ENCODE measurements at regions not wholly inside any gene's neighbourhood (a gene's known extent, or its start where the extent isn't known, plus 50 kb on each side); places are given as distances from the start of the nearest gene placed in this dataset.

GRCh38 chr6:14458669-14459266 lies 341.2 kb downstream of the CD83 start:
- intact Hi-C loops (cut with micrococcal nuclease; ENCODE audit: unreplicated experiment): no loop called here
- Mint-ChIP-seq H3K9me3 (ENCODE audit: low read depth, unreplicated experiment) (no peaks in the 10 kb centered on the region), H3K4me3 (ENCODE audit: low read depth, unreplicated experiment) (no peak overlapping the region), H3K27ac (ENCODE audit: unreplicated experiment) (no peak overlapping the region), H3K27me3 (ENCODE audit: unreplicated experiment) (no peaks in the 10 kb centered on the region), H3K4me1 (ENCODE audit: low read depth, unreplicated experiment) (no peaks in the 10 kb centered on the region), H3K36me3 (ENCODE audit: insufficient read depth, unreplicated experiment) (no peaks in the 10 kb centered on the region)
- BruUV-seq (replicated peaks): no TSS peak
- TF ChIP-seq, protein P1, sequence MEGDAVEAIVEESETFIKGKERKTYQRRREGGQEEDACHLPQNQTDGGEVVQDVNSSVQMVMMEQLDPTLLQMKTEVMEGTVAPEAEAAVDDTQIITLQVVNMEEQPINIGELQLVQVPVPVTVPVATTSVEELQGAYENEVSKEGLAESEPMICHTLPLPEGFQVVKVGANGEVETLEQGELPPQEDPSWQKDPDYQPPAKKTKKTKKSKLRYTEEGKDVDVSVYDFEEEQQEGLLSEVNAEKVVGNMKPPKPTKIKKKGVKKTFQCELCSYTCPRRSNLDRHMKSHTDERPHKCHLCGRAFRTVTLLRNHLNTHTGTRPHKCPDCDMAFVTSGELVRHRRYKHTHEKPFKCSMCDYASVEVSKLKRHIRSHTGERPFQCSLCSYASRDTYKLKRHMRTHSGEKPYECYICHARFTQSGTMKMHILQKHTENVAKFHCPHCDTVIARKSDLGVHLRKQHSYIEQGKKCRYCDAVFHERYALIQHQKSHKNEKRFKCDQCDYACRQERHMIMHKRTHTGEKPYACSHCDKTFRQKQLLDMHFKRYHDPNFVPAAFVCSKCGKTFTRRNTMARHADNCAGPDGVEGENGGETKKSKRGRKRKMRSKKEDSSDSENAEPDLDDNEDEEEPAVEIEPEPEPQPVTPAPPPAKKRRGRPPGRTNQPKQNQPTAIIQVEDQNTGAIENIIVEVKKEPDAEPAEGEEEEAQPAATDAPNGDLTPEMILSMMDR (IDR thresholded peaks at IDR 0.05; ENCODE audit: unreplicated experiment): no peak
- no peak for DNase-seq
- CTCF ChIA-PET: no interaction called here

DNA sequence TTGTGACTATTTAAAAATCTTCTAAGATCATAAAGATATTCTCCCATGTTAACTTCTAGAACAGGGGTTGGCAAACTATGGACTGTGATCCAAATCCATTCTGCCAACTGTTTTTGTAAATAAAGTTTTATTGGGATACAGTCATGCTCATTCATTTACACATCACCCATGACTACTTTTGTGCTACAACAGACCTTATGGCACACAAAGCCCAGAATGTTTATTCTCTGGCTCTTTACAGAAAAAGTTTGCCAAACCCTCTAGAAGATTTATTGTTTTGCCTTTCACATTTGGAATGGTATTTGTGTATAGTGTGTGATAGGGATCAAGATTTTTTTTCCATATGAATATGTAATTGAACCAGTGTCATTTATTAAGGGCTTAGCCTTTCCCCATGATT lies 341.7 kb downstream of the CD83 start:
- H3K4me3 Mint-ChIP-seq (ENCODE audit: low read depth, unreplicated experiment): no peak overlapping the region
- TF ChIP-seq, protein P1 (IDR thresholded peaks at IDR 0.05; ENCODE audit: unreplicated experiment): no peak
- CTCF ChIA-PET: no interaction called here
- H3K36me3 Mint-ChIP-seq (ENCODE audit: insufficient read depth, unreplicated experiment): no peaks in the 10 kb centered on the region
- no peaks in the 10 kb centered on the region for H3K27me3 Mint-ChIP-seq (ENCODE audit: unreplicated experiment)
- BruUV-seq (replicated peaks): no TSS peak
- no peak overlapping the region for H3K27ac Mint-ChIP-seq (ENCODE audit: unreplicated experiment)
- intact Hi-C loops (cut with micrococcal nuclease; ENCODE audit: unreplicated experiment): no loop called here
- no peaks in the 10 kb centered on the region for H3K4me1 Mint-ChIP-seq (ENCODE audit: low read depth, unreplicated experiment)
- H3K9me3 Mint-ChIP-seq (ENCODE audit: low read depth, unreplicated experiment): no peaks in the 10 kb centered on the region
- no peak for DNase-seq

DNA sequence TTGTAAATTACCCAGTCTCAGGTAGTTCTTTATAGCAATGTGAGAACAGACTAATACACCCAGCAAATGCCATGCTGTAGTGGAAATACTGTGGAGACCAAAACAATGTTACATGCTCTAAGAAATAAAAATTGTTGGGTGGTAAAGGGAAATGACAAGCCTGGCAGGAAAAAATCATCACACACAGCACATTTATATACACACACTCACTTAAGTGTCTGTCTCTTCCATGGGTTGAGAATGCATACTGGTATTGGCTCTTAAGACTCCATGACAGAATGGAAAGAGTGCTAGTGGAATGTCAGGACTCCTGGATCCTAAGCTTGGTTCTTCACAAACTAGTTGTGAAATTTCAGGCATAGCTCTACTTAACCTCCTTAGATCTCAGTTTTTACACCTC lies 343.0 kb downstream of the CD83 start:
- H3K36me3 Mint-ChIP-seq (ENCODE audit: insufficient read depth, unreplicated experiment): no peaks in the 10 kb centered on the region
- TF ChIP-seq, protein P1 (IDR thresholded peaks at IDR 0.05; ENCODE audit: unreplicated experiment): no peak
- BruUV-seq (replicated peaks): no TSS peak
- no peaks in the 10 kb centered on the region for H3K9me3 Mint-ChIP-seq (ENCODE audit: low read depth, unreplicated experiment)
- DNase-seq: no peak
- CTCF ChIA-PET: no interaction called here
- H3K27me3 Mint-ChIP-seq (ENCODE audit: unreplicated experiment): peaks cover 5% of the 10 kb centered on the region
- intact Hi-C loops (cut with micrococcal nuclease; ENCODE audit: unreplicated experiment): no loop called here
- no peak overlapping the region for H3K4me3 Mint-ChIP-seq (ENCODE audit: low read depth, unreplicated experiment)
- no peaks in the 10 kb centered on the region for H3K4me1 Mint-ChIP-seq (ENCODE audit: low read depth, unreplicated experiment)
- H3K27ac Mint-ChIP-seq (ENCODE audit: unreplicated experiment): no peak overlapping the region

- H3K27me3 Mint-ChIP-seq (ENCODE audit: unreplicated experiment): peaks cover 21% of the 10 kb centered on the region
These were observed 344.6 kb downstream of the CD83 start for GRCh38 chr6:14462135-14462534.

More at GRCh38 chr6:14462135-14462534, 344.6 kb downstream of the CD83 start:
- TF ChIP-seq, protein P1 (IDR thresholded peaks at IDR 0.05; ENCODE audit: unreplicated experiment): no peak
- Mint-ChIP-seq H3K4me3 (ENCODE audit: low read depth, unreplicated experiment) (no peak overlapping the region), H3K9me3 (ENCODE audit: low read depth, unreplicated experiment) (no peaks in the 10 kb centered on the region), H3K27ac (ENCODE audit: unreplicated experiment) (no peak overlapping the region), H3K36me3 (ENCODE audit: insufficient read depth, unreplicated experiment) (no peaks in the 10 kb centered on the region), H3K4me1 (ENCODE audit: low read depth, unreplicated experiment) (no peaks in the 10 kb centered on the region)
- no TSS peak for BruUV-seq (replicated peaks)
- DNase-seq: no peak
- intact Hi-C loops (cut with micrococcal nuclease; ENCODE audit: unreplicated experiment): no loop called here
- CTCF ChIA-PET: no interaction called here
